HEK293 (cell line): ENCODE measurements at regions not wholly inside any gene's neighbourhood (a gene's known extent, or its start where the extent isn't known, plus 50 kb on each side); places are given as distances from the start of the nearest gene placed in this dataset.

Experiments used
- CTCF ChIA-PET: fragments of 350-600 bp; formaldehyde crosslinking; extraction: SDS; loops from one replicate; lab custom pipeline; 2021; ENCODE audit warnings: antibody characterized with exemption; lab: Yijun Ruan, JAX
- POLR2A ChIA-PET: fragments of 300-600 bp; formaldehyde crosslinking; extraction: SDS; loops from one replicate; lab custom pipeline; 2020; ENCODE audit warnings: antibody characterized with exemption, inconsistent platforms; lab: Yijun Ruan, JAX
- H3K27ac ChIP-seq: fragments of 200-500 bp; sonication (Bioruptor generic); 2 replicates; pipeline ENCODE4 v1.5.1; 2014; ENCODE audit warnings: low read depth, low read length, control low read depth, inconsistent platforms; ENCODE audit errors: extremely low read depth
- H3K36me3 ChIP-seq, 2 experiments: fragments of 200-500 bp in 1 of 2; sonication (Bioruptor generic) in 1 of 2; 1 replicate in 1 of 2; 2 replicates in 1 of 2; pipeline ENCODE4 v1.5.1; 2014 to 2017; ENCODE audit warnings: inconsistent platforms in 2 of 2, low read length in 2 of 2; ENCODE audit not compliant: control insufficient read depth in 2 of 2, insufficient read depth in 1 of 2
- H3K4me1 ChIP-seq: fragments of 200-500 bp; sonication (Bioruptor generic); 2 replicates; pipeline ENCODE4 v1.5.1; 2014; ENCODE audit warnings: mild to moderate bottlenecking, low read length, inconsistent platforms; ENCODE audit not compliant: control insufficient read depth, insufficient read depth
- H3K4me3 ChIP-seq: 2 replicates; pipeline ENCODE4 v1.5.1; 2011; ENCODE audit warnings: low read depth, mild to moderate bottlenecking, control low read depth, low read length, moderate library complexity
- H3K9me3 ChIP-seq: fragments of 200-500 bp; sonication (Bioruptor generic); 2 replicates; pipeline ENCODE4 v1.5.1; 2014; ENCODE audit warnings: low read depth, low read length, inconsistent platforms; ENCODE audit not compliant: control insufficient read depth, insufficient read depth
- BCL11A ChIP-seq: fragments of 450-650 bp; formaldehyde crosslinking; IDR thresholded peaks from 2 replicates; pipeline ENCODE4 v1.5.1; 2016; ENCODE audit warnings: low read depth, missing biosample characterization, missing genetic modification characterization
- EGR2 ChIP-seq: fragments of 450-650 bp; formaldehyde crosslinking; IDR thresholded peaks from 2 replicates; pipeline ENCODE4 v1.5.1; 2016; ENCODE audit warnings: low read depth, missing biosample characterization, missing genetic modification characterization
- GLIS2 ChIP-seq: fragments of 450-650 bp; formaldehyde crosslinking; IDR thresholded peaks from 2 replicates; pipeline ENCODE4 v1.5.1; 2016; ENCODE audit warnings: missing biosample characterization, missing genetic modification characterization
- KLF9 ChIP-seq: fragments of 450-650 bp; formaldehyde crosslinking; IDR thresholded peaks from 2 replicates; pipeline ENCODE4 v1.5.1; 2016; ENCODE audit warnings: missing biosample characterization, missing genetic modification characterization, low read depth
- OSR2 ChIP-seq: fragments of 450-650 bp; formaldehyde crosslinking; IDR thresholded peaks from 2 replicates; pipeline ENCODE4 v1.5.1; 2016; ENCODE audit warnings: missing biosample characterization, missing genetic modification characterization
- ZFHX2 ChIP-seq: fragments of 450-650 bp; formaldehyde crosslinking; conservative IDR thresholded peaks from 2 replicates; pipeline ENCODE4 v1.5.1; 2016; ENCODE audit warnings: missing biosample characterization, missing genetic modification characterization
- ZFP37 ChIP-seq: fragments of 450-650 bp; formaldehyde crosslinking; IDR thresholded peaks from 2 replicates; pipeline ENCODE4 v1.5.1; 2016; ENCODE audit warnings: missing biosample characterization, missing genetic modification characterization
- ZNF140 ChIP-seq: fragments of 450-650 bp; formaldehyde crosslinking; IDR thresholded peaks from 2 replicates; pipeline ENCODE4 v1.5.1; 2016; ENCODE audit warnings: missing biosample characterization, missing genetic modification characterization
- ZNF155 ChIP-seq: fragments of 450-650 bp; formaldehyde crosslinking; IDR thresholded peaks from 2 replicates; pipeline ENCODE4 v1.5.1; 2016; ENCODE audit warnings: missing biosample characterization, missing genetic modification characterization
- ZNF449 ChIP-seq: fragments of 450-650 bp; formaldehyde crosslinking; IDR thresholded peaks from 2 replicates; pipeline ENCODE4 v1.5.1; 2017; ENCODE audit warnings: missing biosample characterization, mild to moderate bottlenecking, missing genetic modification characterization, moderate library complexity
- ZNF510 ChIP-seq: fragments of 450-650 bp; formaldehyde crosslinking; IDR thresholded peaks from 2 replicates; pipeline ENCODE4 v1.5.1; 2018; ENCODE audit warnings: mild to moderate bottlenecking, missing genetic modification characterization, missing biosample characterization; ENCODE audit not compliant: insufficient replicate concordance
- ZNF610 ChIP-seq: fragments of 450-650 bp; formaldehyde crosslinking; IDR thresholded peaks from 2 replicates; pipeline ENCODE4 v1.5.1; 2016; ENCODE audit warnings: missing biosample characterization, missing genetic modification characterization, borderline replicate concordance
- ZNF701 ChIP-seq: fragments of 450-650 bp; formaldehyde crosslinking; IDR thresholded peaks from 2 replicates; pipeline ENCODE4 v1.5.1; 2016; ENCODE audit warnings: missing biosample characterization, missing genetic modification characterization
- ZNF747 ChIP-seq: fragments of 450-650 bp; formaldehyde crosslinking; IDR thresholded peaks from 2 replicates; pipeline ENCODE4 v1.5.1; 2016; ENCODE audit warnings: missing biosample characterization, missing genetic modification characterization
- ZNF785 ChIP-seq: fragments of 450-650 bp; formaldehyde crosslinking; IDR thresholded peaks from 2 replicates; pipeline ENCODE4 v1.5.1; 2016; ENCODE audit warnings: missing biosample characterization, missing genetic modification characterization
- TF ChIP-seq, protein P1 (sequence below): fragments of 450-650 bp; formaldehyde crosslinking; IDR thresholded peaks from 2 replicates; pipeline ENCODE4 v1.5.1; 2017; ENCODE audit warnings: missing biosample characterization, missing genetic modification characterization
- TF ChIP-seq, protein P2 (sequence below): fragments of 450-650 bp; formaldehyde crosslinking; IDR thresholded peaks from 2 replicates; pipeline ENCODE4 v1.5.1; 2016; ENCODE audit warnings: missing biosample characterization, missing genetic modification characterization

- CTCF ChIA-PET, result interaction anchor here (0.6 to 1.1 kb wide), 3 partner anchors 8 to 97 kb away, joined by 3 to 5 read pairs (median 3); no protein-coding TSS in a partner anchor
- H3K36me3 ChIP-seq, result no peaks in the 10 kb centered on the region
- no peaks in the 10 kb centered on the region for H3K9me3 ChIP-seq
- no peak overlapping the region for H3K27ac ChIP-seq
- no peaks in the 10 kb centered on the region for H3K4me1 ChIP-seq
- POLR2A ChIA-PET, result no interaction called here
- TF ChIP-seq ZNF610 (no peak), ZNF510 (tag by site-specific recombination) (no peak), GLIS2 (tag by site-specific recombination) (no peak), OSR2 (tag by site-specific recombination) (no peak), BCL11A (tag by site-specific recombination) (no peak), EGR2 (tag by site-specific recombination) (0 out of 2 replicates have a peak, but pooled peaks have one; percentile 27), ZNF140 (tag by site-specific recombination) (no peak)
- TF ChIP-seq, protein P1, sequence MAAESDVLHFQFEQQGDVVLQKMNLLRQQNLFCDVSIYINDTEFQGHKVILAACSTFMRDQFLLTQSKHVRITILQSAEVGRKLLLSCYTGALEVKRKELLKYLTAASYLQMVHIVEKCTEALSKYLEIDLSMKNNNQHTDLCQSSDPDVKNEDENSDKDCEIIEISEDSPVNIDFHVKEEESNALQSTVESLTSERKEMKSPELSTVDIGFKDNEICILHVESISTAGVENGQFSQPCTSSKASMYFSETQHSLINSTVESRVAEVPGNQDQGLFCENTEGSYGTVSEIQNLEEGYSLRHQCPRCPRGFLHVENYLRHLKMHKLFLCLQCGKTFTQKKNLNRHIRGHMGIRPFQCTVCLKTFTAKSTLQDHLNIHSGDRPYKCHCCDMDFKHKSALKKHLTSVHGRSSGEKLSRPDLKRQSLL, result no peak
- no peak overlapping the region for H3K4me3 ChIP-seq
Observed at GRCh38 chr16:85341972-85342695, 229.9 kb upstream of the CIBAR2 start.

GRCh38 chr16:85344502-85345128 lies 232.3 kb upstream of the CIBAR2 start:
- CTCF ChIA-PET, result interaction anchor here (0.7 to 1.2 kb wide), 3 partner anchors 25 to 427 kb away, joined by 3 to 4 read pairs (median 3); no protein-coding TSS in a partner anchor
- H3K36me3 ChIP-seq, result no peaks in the 10 kb centered on the region
- no peaks in the 10 kb centered on the region for H3K9me3 ChIP-seq
- no peak overlapping the region for H3K4me3 ChIP-seq
- peak; percentile 66 for TF ChIP-seq ZFHX2 (tag by site-specific recombination)
- peak; percentile 76 for TF ChIP-seq EGR2 (tag by site-specific recombination)
- TF ChIP-seq ZNF701 (tag by site-specific recombination), result no peak
- H3K4me1 ChIP-seq, result no peaks in the 10 kb centered on the region
- POLR2A ChIA-PET, result no interaction called here
- H3K27ac ChIP-seq, result no peak overlapping the region

DNA sequence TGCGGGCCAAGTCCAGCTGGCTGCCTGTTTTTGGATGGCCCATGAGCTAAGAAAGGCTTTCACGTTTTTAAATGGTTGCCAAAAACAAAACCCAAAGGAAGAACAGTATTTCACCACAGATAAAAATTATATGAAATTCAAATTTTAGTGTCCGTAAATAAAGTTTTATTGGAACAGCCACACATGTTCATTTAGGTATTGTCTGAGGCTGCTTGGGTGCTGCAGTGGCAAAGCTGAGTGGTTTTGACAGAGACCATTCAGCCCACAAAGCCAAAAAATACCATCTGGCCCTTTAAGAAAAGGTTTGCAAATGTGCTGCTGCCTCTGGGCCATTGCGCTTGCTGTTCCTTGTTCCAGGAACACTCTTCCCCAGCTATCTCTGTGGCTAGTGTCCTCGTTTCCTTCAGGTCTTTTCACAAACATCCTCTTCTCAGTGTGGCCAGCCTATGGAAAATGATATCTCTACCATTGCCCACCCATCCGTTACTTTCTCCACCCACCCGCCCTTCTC lies 232.9 kb upstream of the CIBAR2 start:
- TF ChIP-seq KLF9 (tag by site-specific recombination), result no peak
- no peak for TF ChIP-seq OSR2 (tag by site-specific recombination)
- TF ChIP-seq, protein P2, sequence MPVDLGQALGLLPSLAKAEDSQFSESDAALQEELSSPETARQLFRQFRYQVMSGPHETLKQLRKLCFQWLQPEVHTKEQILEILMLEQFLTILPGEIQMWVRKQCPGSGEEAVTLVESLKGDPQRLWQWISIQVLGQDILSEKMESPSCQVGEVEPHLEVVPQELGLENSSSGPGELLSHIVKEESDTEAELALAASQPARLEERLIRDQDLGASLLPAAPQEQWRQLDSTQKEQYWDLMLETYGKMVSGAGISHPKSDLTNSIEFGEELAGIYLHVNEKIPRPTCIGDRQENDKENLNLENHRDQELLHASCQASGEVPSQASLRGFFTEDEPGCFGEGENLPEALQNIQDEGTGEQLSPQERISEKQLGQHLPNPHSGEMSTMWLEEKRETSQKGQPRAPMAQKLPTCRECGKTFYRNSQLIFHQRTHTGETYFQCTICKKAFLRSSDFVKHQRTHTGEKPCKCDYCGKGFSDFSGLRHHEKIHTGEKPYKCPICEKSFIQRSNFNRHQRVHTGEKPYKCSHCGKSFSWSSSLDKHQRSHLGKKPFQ (tag by site-specific recombination), result no peak
- no peak for TF ChIP-seq ZNF449 (tag by site-specific recombination)
- TF ChIP-seq ZNF747, result no peak
- no peak for TF ChIP-seq ZNF785 (tag by site-specific recombination)
- no peak for TF ChIP-seq ZFP37 (tag by site-specific recombination)
- no peak for TF ChIP-seq ZNF155 (tag by site-specific recombination)
- CTCF ChIA-PET, result interaction anchor here (0.7 to 1.2 kb wide), 2 partner anchors 49 to 427 kb away, joined by 3 to 4 read pairs; no protein-coding TSS in a partner anchor
- no peaks in the 10 kb centered on the region for H3K4me1 ChIP-seq
- H3K27ac ChIP-seq, result no peak overlapping the region
- no peak overlapping the region for H3K4me3 ChIP-seq
- H3K9me3 ChIP-seq, result no peaks in the 10 kb centered on the region
- H3K36me3 ChIP-seq, result no peaks in the 10 kb centered on the region
- POLR2A ChIA-PET, result no interaction called here
